GM23338 (cell line): ENCODE measurements at regions not wholly inside any gene's neighbourhood (a gene's known extent, or its start where the extent isn't known, plus 50 kb on each side); places are given as distances from the start of the nearest gene placed in this dataset.
A peak's percentile ranks its signal among the peaks of the same experiment; 100 is the strongest.

Source experiments
- EZH2 ChIP-seq: fragments of 200-600 bp; sonication (generic); IDR thresholded peaks from one replicate; pipeline ENCODE4 v1.8.0; 2017; ENCODE audit warnings: antibody characterized with exemption, mild to moderate bottlenecking, low read depth; ENCODE audit not compliant: unreplicated experiment
- POLR2AphosphoS5 ChIP-seq: IDR thresholded peaks from 2 replicates; pipeline ENCODE4 v1.6.1; 2016; ENCODE audit warnings: antibody characterized with exemption, low read depth
- STAT1 ChIP-seq: IDR thresholded peaks from one replicate; pipeline ENCODE4 v1.6.1; 2016; ENCODE audit warnings: antibody characterized with exemption; ENCODE audit not compliant: unreplicated experiment
- ZNF331 ChIP-seq: fragments of 250-450 bp; sonication (Bioruptor Pico); IDR thresholded peaks from 2 replicates; pipeline ENCODE4 v1.5.0; 2020; ENCODE audit warnings: low read depth, mild to moderate bottlenecking, moderate library complexity
- TF ChIP-seq, protein P1 (sequence below), 2 experiments: fragments of 200-600 bp in 1 of 2; sonication (generic) in 1 of 2; conservative IDR thresholded peaks; 2 replicates each; pipeline versions ENCODE4 v1.5.1 to v1.6.1; 2016 to 2017; ENCODE audit warnings: antibody characterized with exemption in 2 of 2, low read depth in 2 of 2, mild to moderate bottlenecking in 2 of 2, moderate library complexity in 1 of 2
- TF ChIP-seq, protein P2 (sequence below): IDR thresholded peaks from one replicate; pipeline ENCODE4 v1.6.1; 2018; ENCODE audit warnings: antibody characterized with exemption; ENCODE audit not compliant: unreplicated experiment

DNA sequence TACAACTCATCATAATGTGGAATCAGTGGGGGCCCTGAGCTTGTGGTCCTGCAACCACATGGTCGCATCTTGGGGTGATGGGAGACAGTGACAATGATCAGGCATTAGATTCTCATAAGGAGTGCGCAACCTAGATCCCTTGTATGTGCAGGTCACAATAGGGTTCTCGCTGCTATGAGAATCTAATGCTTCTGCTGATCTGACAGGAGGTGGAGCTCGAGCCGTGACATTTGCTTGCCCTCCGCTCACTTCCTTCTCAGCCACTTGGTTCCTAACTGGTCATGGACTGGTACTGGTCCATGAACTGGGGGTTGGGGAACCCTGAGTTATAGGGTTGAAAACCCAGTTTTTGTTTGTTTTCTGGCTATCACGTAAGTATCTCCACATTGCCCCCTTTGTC is 1290.9 kb upstream of the ATXN8OS start:
- no peak for TF ChIP-seq POLR2AphosphoS5
- TF ChIP-seq, protein P1, sequence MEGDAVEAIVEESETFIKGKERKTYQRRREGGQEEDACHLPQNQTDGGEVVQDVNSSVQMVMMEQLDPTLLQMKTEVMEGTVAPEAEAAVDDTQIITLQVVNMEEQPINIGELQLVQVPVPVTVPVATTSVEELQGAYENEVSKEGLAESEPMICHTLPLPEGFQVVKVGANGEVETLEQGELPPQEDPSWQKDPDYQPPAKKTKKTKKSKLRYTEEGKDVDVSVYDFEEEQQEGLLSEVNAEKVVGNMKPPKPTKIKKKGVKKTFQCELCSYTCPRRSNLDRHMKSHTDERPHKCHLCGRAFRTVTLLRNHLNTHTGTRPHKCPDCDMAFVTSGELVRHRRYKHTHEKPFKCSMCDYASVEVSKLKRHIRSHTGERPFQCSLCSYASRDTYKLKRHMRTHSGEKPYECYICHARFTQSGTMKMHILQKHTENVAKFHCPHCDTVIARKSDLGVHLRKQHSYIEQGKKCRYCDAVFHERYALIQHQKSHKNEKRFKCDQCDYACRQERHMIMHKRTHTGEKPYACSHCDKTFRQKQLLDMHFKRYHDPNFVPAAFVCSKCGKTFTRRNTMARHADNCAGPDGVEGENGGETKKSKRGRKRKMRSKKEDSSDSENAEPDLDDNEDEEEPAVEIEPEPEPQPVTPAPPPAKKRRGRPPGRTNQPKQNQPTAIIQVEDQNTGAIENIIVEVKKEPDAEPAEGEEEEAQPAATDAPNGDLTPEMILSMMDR (conservative IDR thresholded peaks at IDR 0.05; ENCODE audit: low read depth in 2 of 2) = 0 out of 4 replicates have a peak, but pooled peaks of 1 of the 2 experiments have one; percentile 14
- TF ChIP-seq EZH2 = no peak
- TF ChIP-seq STAT1 = no peak
- TF ChIP-seq, protein P2, sequence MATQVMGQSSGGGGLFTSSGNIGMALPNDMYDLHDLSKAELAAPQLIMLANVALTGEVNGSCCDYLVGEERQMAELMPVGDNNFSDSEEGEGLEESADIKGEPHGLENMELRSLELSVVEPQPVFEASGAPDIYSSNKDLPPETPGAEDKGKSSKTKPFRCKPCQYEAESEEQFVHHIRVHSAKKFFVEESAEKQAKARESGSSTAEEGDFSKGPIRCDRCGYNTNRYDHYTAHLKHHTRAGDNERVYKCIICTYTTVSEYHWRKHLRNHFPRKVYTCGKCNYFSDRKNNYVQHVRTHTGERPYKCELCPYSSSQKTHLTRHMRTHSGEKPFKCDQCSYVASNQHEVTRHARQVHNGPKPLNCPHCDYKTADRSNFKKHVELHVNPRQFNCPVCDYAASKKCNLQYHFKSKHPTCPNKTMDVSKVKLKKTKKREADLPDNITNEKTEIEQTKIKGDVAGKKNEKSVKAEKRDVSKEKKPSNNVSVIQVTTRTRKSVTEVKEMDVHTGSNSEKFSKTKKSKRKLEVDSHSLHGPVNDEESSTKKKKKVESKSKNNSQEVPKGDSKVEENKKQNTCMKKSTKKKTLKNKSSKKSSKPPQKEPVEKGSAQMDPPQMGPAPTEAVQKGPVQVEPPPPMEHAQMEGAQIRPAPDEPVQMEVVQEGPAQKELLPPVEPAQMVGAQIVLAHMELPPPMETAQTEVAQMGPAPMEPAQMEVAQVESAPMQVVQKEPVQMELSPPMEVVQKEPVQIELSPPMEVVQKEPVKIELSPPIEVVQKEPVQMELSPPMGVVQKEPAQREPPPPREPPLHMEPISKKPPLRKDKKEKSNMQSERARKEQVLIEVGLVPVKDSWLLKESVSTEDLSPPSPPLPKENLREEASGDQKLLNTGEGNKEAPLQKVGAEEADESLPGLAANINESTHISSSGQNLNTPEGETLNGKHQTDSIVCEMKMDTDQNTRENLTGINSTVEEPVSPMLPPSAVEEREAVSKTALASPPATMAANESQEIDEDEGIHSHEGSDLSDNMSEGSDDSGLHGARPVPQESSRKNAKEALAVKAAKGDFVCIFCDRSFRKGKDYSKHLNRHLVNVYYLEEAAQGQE = no peak
- no peak for TF ChIP-seq ZNF331 (CRISPR knock-in tag)
